Neural cell (in vitro differentiated cells): ENCODE measurements at regions not wholly inside any gene's neighbourhood (a gene's known extent, or its start where the extent isn't known, plus 50 kb on each side); places are given as distances from the start of the nearest gene placed in this dataset.

Experiments used
- CTCF ChIP-seq: fragments of 450-650 bp; IDR thresholded peaks from 2 replicates; pipeline ENCODE4 v1.5.1; 2014; ENCODE audit warnings: antibody characterized with exemption, mild to moderate bottlenecking, moderate library complexity; ENCODE audit not compliant: poor library complexity, severe bottlenecking
- EP300 ChIP-seq: fragments of 450-650 bp; conservative IDR thresholded peaks from 2 replicates; pipeline ENCODE4 v1.6.1; 2014; ENCODE audit warnings: antibody characterized with exemption, mild to moderate bottlenecking, moderate library complexity; ENCODE audit not compliant: poor library complexity, severe bottlenecking
- MXI1 ChIP-seq: fragments of 450-650 bp; conservative IDR thresholded peaks from 2 replicates; pipeline ENCODE4 v1.6.1; 2014; ENCODE audit warnings: antibody characterized with exemption, mild to moderate bottlenecking; ENCODE audit not compliant: poor library complexity, severe bottlenecking
- POLR2AphosphoS5 ChIP-seq: IDR thresholded peaks from 2 replicates; pipeline ENCODE4 v1.6.1; 2012
- REST ChIP-seq: IDR thresholded peaks from 2 replicates; pipeline ENCODE4 v1.6.1; 2012; ENCODE audit warnings: borderline replicate concordance
- TAF1 ChIP-seq: IDR thresholded peaks from 2 replicates; pipeline ENCODE4 v1.6.1; 2012; ENCODE audit warnings: low read depth

GRCh38 chr1:224548676-224549075 is 67.4 kb upstream of the CNIH3 start:
- TF ChIP-seq CTCF (no peak), POLR2AphosphoS5 (no peak), MXI1 (no peak), EP300 (no peak), REST (no peak), TAF1 (no peak)
